GM12891 (cell line): ENCODE measurements at regions not wholly inside any gene's neighbourhood (a gene's known extent, or its start where the extent isn't known, plus 50 kb on each side); places are given as distances from the start of the nearest gene placed in this dataset.

Source experiments
- POLR2A ChIP-seq: IDR thresholded peaks from 2 replicates; pipeline ENCODE4 v1.6.1; 2011; ENCODE audit warnings: low read depth, low read length, control low read depth
- POLR2AphosphoS5 ChIP-seq: IDR thresholded peaks from 2 replicates; pipeline ENCODE4 v1.6.1; 2011; ENCODE audit warnings: low read depth, low read length, control low read depth
- SPI1 ChIP-seq: IDR thresholded peaks from 2 replicates; pipeline ENCODE4 v1.6.1; 2011; ENCODE audit warnings: low read depth, low read length, control low read depth
- TAF1 ChIP-seq: IDR thresholded peaks from 2 replicates; pipeline ENCODE4 v1.6.1; 2011; ENCODE audit warnings: low read depth, low read length, control low read depth

DNA sequence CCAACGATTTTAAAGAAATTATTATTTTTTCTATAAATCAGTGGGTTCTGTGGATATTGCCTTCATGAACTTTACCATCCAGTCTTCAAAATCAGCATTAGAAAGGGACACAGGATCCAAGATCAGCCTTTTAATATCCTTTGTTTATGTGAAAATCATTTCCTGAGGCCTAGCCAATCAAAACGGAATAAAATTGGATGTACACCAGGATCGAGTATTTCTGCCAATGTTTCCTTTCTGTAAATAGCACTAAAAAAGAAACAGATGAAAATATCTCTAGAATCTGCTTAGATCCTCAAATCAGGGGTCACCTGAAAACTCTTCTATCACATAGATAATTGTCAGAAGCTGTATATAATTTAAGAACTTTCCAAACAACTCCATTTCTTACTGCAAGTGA, 1598.5 kb downstream of the LRRC4C start:
- TF ChIP-seq SPI1 = no peak
- no peak for TF ChIP-seq POLR2AphosphoS5
- no peak for TF ChIP-seq POLR2A
- no peak for TF ChIP-seq TAF1
